Neural progenitor cell (in vitro differentiated cells): ENCODE measurements at regions not wholly inside any gene's neighbourhood (a gene's known extent, or its start where the extent isn't known, plus 50 kb on each side); places are given as distances from the start of the nearest gene placed in this dataset.

Experiments used
- DNase-seq: peaks from one replicate; pipeline ENCODE4 v3.0.0-alpha.2; 2016; ENCODE audit warnings: low spot score
- H2AFZ ChIP-seq: fragments of 200-600 bp; sonication (generic); replicated peaks from 2 replicates; pipeline ENCODE4 v1.6.1; 2016; ENCODE audit warnings: antibody characterized with exemption
- H3F3A ChIP-seq: fragments of 200-600 bp; sonication (generic); 2 replicates; pipeline ENCODE4 v1.6.1; 2016; ENCODE audit warnings: antibody characterized with exemption, low read depth
- H3K27ac ChIP-seq: fragments of 200-600 bp; sonication (generic); 2 replicates; pipeline ENCODE4 v1.5.1; 2016; ENCODE audit warnings: mild to moderate bottlenecking
- H3K27me3 ChIP-seq: fragments of 200-600 bp; sonication (generic); 2 replicates; pipeline ENCODE4 v1.6.1; 2016; ENCODE audit warnings: mild to moderate bottlenecking, moderate library complexity
- H3K36me3 ChIP-seq: fragments of 200-600 bp; sonication (generic); 2 replicates; pipeline ENCODE4 v1.5.1; 2016
- H3K4me1 ChIP-seq: fragments of 200-600 bp; sonication (generic); 2 replicates; pipeline ENCODE4 v1.6.1; 2016; ENCODE audit warnings: mixed run types
- H3K4me2 ChIP-seq: fragments of 200-600 bp; sonication (generic); 2 replicates; pipeline ENCODE4 v1.6.1; 2016
- H3K4me3 ChIP-seq: fragments of 200-600 bp; sonication (generic); 2 replicates; pipeline ENCODE4 v1.5.1; 2016
- H3K79me2 ChIP-seq: fragments of 200-600 bp; sonication (generic); 2 replicates; pipeline ENCODE4 v1.6.1; 2016; ENCODE audit warnings: low read depth
- H3K9ac ChIP-seq: fragments of 200-600 bp; sonication (generic); 2 replicates; pipeline ENCODE4 v1.6.1; 2016
- H3K9me3 ChIP-seq: fragments of 200-600 bp; sonication (generic); 2 replicates; pipeline ENCODE4 v1.5.1; 2016; ENCODE audit warnings: low read depth
- H4K20me1 ChIP-seq: fragments of 200-600 bp; sonication (generic); 2 replicates; pipeline ENCODE4 v1.6.1; 2016; ENCODE audit warnings: low read depth
- H3K27ac Mint-ChIP-seq: 3 replicates; pipeline ENCODE4 v1.8.0; 2021; ENCODE audit warnings: mixed read lengths
- H3K27me3 Mint-ChIP-seq: 2 replicates; pipeline ENCODE4 v1.8.0; 2022; ENCODE audit warnings: low read depth, mild to moderate bottlenecking, inconsistent platforms, moderate library complexity, mixed read lengths; ENCODE audit not compliant: insufficient read depth
- H3K36me3 Mint-ChIP-seq: 3 replicates; pipeline ENCODE4 v1.8.0; 2021; ENCODE audit warnings: mixed read lengths
- H3K4me1 Mint-ChIP-seq: 3 replicates; pipeline ENCODE4 v1.8.0; 2021; ENCODE audit warnings: mixed read lengths
- H3K4me3 Mint-ChIP-seq: 3 replicates; pipeline ENCODE4 v1.8.0; 2021; ENCODE audit warnings: mild to moderate bottlenecking, moderate library complexity, mixed read lengths
- H3K9me3 Mint-ChIP-seq: 3 replicates; pipeline ENCODE4 v1.8.0; 2020; ENCODE audit warnings: mixed read lengths
- CTCF ChIP-seq: fragments of 200-600 bp; sonication (generic); IDR thresholded peaks from 2 replicates; pipeline ENCODE4 v1.5.1; 2017; ENCODE audit warnings: antibody characterized with exemption, mild to moderate bottlenecking
- EZH2 ChIP-seq: fragments of 200-600 bp; sonication (generic); IDR thresholded peaks from 2 replicates; pipeline ENCODE4 v1.6.1; 2017; ENCODE audit warnings: antibody characterized with exemption, mild to moderate bottlenecking, moderate library complexity
- EZH2phosphoT487 ChIP-seq: fragments of 200-600 bp; sonication (generic); IDR thresholded peaks from 2 replicates; pipeline ENCODE4 v1.6.1; 2017; ENCODE audit warnings: antibody characterized with exemption

- Histone ChIP-seq H3K4me3 (no peak overlapping the region), H3K9me3 (no peaks in the 10 kb centered on the region), H3K36me3 (no peaks in the 10 kb centered on the region), H3F3A (no peaks in the 10 kb centered on the region), H4K20me1 (no peaks in the 10 kb centered on the region), H3K4me1 (no peaks in the 10 kb centered on the region), H3K27me3 (no peaks in the 10 kb centered on the region), H3K9ac (no peak overlapping the region), H3K4me2 (no peak overlapping the region), H3K79me2 (no peaks in the 10 kb centered on the region), H3K27ac (no peak overlapping the region), H2AFZ (no peak overlapping the region)
- no peak overlapping the region for H3K27ac Mint-ChIP-seq
- no peak overlapping the region for H3K4me3 Mint-ChIP-seq
- H3K36me3 Mint-ChIP-seq: no peaks in the 10 kb centered on the region
- DNase-seq: no peak
- peaks cover 2% of the 10 kb centered on the region for H3K27me3 Mint-ChIP-seq
- no peaks in the 10 kb centered on the region for H3K9me3 Mint-ChIP-seq
- TF ChIP-seq CTCF: no peak
- TF ChIP-seq EZH2phosphoT487: no peak
- no peak for TF ChIP-seq EZH2
- H3K4me1 Mint-ChIP-seq: no peaks in the 10 kb centered on the region
Observed at GRCh38 chr6:145012039-145012662, 723.2 kb downstream of the EPM2A start.

DNA sequence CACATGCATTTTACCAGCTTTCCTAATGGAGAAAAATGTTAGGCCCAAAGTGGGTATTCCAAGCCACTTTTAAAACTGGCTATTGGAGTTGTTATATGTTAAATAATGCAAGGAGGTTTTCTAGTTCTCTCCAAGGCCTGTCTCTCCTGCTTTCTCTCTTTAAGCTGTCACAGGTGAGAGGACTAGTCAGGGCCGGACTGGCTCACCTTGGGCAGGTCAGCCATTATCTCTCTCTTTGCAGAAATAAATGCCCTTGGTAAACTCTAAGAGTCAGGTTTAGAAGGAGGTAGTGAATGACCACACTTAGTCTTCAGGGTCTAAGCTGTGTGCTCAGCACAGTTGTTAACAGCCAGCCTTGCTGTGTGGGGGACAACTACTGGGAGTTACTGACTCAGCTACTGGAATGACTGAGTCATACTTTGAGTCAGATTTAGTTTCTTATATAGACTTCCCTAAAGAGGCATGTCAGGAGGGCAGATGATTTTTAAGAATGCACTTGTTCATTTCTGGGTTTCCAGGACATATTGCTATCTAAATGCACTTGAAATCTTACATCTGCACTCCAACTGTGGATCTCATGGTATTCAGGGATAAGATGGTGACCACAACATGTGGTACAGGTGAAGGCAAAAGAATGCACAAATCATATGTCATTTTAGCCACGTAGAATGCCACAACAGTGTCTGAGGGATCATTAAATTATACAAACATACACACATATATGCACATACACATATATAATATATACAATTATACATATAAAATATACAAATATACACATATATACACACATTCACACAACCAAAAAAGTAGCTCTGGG is 719.4 kb downstream of the EPM2A start:
- Histone ChIP-seq H4K20me1 (no peaks in the 10 kb centered on the region), H3K36me3 (no peaks in the 10 kb centered on the region), H3F3A (no peaks in the 10 kb centered on the region), H2AFZ (no peak overlapping the region), H3K9ac (no peak overlapping the region), H3K4me2 (no peak overlapping the region), H3K4me1 (peaks cover 4% of the 10 kb centered on the region), H3K9me3 (no peaks in the 10 kb centered on the region), H3K79me2 (no peaks in the 10 kb centered on the region), H3K27me3 (no peaks in the 10 kb centered on the region), H3K4me3 (no peak overlapping the region), H3K27ac (no peak overlapping the region)
- no peak for TF ChIP-seq EZH2
- TF ChIP-seq CTCF: no peak
- no peak for TF ChIP-seq EZH2phosphoT487
- Mint-ChIP-seq H3K9me3 (no peaks in the 10 kb centered on the region), H3K4me3 (no peak overlapping the region), H3K27ac (no peak overlapping the region), H3K4me1 (no peaks in the 10 kb centered on the region), H3K27me3 (peaks cover 2% of the 10 kb centered on the region), H3K36me3 (no peaks in the 10 kb centered on the region)
- DNase-seq: no peak

DNA sequence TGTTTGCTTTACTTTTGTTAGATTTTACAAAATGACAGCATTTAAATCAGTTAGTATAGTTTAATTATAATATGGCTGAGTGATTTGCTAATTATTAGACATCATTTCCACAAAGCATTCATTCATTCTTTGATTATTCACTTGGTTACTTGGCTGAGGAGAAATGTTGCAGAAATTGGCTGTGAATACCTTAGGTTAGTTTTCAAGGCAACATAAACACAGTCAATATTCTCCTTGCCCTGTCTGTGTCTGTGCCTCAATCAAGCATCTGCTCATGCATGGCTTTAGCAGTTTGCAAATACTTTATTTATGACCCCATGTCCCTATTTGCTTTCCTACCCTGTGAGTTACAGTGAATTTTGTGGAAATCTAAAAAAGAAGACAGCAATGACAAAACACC is 718.3 kb downstream of the EPM2A start:
- peaks cover 2% of the 10 kb centered on the region for H3K4me1 Mint-ChIP-seq
- Histone ChIP-seq H3K27me3 (no peaks in the 10 kb centered on the region), H3K9ac (no peak overlapping the region), H3K79me2 (no peaks in the 10 kb centered on the region), H2AFZ (no peak overlapping the region), H3K9me3 (no peaks in the 10 kb centered on the region), H3K4me1 (peaks cover 7% of the 10 kb centered on the region), H3K27ac (no peak overlapping the region), H3K4me3 (no peak overlapping the region), H3F3A (no peaks in the 10 kb centered on the region), H3K36me3 (no peaks in the 10 kb centered on the region), H3K4me2 (no peak overlapping the region), H4K20me1 (no peaks in the 10 kb centered on the region)
- H3K27me3 Mint-ChIP-seq: peaks cover 1% of the 10 kb centered on the region
- no peaks in the 10 kb centered on the region for H3K9me3 Mint-ChIP-seq
- TF ChIP-seq EZH2: no peak
- TF ChIP-seq CTCF: no peak
- TF ChIP-seq EZH2phosphoT487: no peak
- H3K27ac Mint-ChIP-seq: no peak overlapping the region
- DNase-seq: no peak
- H3K4me3 Mint-ChIP-seq: no peak overlapping the region
- H3K36me3 Mint-ChIP-seq: no peaks in the 10 kb centered on the region
